HL-60/S4 (cell line): ENCODE measurements at regions not wholly inside any gene's neighbourhood (a gene's known extent, or its start where the extent isn't known, plus 50 kb on each side); places are given as distances from the start of the nearest gene placed in this dataset.
"Not testable (repeated sequence)": the region's sequence is repeated elsewhere in the genome, so short reads cannot be mapped to it uniquely, and the experiment has no call there.

Source experiments
- in situ Hi-C: fragments of 300-500 bp; cut with MboI; formaldehyde crosslinking; loops from 2 replicates; pipeline ENCODE4 v1.14.3; 2022; ENCODE audit warnings: low sequenced_read_pairs

DNA sequence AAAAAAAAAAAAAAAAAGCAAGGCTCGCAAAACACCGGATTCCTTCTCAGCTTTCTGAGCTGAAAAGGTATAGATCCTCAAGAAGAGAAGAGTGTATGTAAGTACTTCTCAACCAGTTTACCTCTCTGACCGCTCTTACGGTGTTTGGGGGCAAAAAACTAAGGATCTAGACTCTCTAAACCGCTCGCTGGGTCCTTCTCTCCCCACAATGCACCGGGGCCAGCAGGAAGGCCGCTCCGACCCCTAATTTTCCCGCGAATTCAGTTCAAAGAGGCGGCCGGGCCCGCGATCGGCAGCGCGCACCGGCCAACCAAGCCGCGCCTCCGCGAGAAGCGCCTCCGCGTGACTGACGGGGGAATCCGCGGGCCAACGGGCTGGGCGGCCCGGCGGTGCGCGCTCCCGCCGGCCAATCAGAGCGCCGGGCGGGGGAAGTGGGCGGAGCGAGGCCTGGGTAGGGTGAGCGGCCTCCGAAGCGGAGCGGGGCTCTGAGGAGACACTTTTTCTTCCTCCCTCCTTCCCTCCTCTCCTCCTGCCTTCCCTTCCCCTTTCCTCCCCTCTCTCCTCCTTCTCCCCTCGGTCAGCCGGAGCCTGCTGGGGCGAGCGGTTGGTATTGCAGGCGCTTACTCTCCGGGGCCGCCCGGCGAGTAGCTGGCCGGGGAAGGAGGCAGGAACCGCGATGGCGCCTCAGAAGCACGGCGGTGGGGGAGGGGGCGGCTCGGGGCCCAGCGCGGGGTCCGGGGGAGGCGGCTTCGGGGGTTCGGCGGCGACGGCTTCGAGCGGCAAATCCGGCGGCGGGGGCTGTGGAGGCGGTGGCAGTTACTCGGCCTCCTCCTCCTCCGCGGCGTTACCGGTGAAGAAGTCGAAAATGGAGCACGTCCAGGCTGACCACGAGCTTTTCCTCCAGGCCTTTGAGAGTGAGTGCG lies 93.0 kb downstream of the CRLF3 start:
- in situ Hi-C loops: not testable (repeated sequence)

DNA sequence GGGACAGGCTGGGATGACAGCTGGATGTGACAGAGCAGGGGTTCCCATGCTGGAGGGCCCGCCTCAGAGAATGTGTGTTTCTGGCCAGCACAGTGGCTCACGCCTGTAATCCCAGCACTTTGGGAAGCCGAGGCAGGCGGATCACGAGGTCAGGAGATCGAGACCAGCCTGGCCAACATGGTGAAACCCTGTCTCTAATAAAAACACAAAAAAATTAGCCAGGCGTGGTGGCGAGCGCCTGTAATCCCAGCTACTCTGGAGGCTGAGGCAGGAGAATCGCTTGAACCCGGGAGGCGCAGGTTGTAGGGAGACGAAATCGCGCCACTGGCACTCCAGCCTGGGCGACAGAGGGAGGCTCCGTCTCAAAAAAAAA lies 93.7 kb downstream of the CRLF3 start:
- in situ Hi-C loops: not testable (repeated sequence)

DNA sequence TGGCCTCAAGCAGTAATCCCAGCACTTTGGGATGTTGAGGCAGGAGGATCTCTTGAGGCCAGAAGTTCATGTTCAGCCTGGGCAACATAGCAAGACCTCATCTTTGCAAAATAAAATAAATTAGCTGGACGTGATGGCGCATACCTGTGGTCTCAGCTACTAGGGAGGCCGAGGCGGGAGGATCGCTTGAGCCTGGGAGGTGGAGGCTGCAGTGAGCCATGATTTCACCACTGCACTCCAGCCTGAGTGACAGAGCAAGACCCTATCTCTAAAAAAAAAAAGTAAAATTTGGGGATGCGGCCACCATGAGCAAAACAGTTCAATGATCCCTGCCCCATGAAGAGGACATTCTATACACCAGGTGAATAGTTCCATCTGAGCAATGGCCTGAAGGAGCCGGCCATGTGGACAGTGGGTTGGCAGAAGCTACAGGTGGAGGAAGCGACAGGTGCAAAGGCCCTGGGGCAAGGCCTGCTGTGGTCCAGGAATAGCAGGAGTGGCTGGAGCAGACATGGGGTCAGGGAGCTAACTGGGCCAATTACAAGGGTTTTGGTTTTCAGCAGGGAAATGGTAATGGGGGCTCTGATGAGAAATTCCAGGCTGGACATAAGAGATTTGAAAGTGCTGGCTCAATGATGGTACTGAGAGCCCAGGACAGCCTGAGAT lies 94.2 kb downstream of the CRLF3 start:
- in situ Hi-C loops: not testable (repeated sequence)

DNA sequence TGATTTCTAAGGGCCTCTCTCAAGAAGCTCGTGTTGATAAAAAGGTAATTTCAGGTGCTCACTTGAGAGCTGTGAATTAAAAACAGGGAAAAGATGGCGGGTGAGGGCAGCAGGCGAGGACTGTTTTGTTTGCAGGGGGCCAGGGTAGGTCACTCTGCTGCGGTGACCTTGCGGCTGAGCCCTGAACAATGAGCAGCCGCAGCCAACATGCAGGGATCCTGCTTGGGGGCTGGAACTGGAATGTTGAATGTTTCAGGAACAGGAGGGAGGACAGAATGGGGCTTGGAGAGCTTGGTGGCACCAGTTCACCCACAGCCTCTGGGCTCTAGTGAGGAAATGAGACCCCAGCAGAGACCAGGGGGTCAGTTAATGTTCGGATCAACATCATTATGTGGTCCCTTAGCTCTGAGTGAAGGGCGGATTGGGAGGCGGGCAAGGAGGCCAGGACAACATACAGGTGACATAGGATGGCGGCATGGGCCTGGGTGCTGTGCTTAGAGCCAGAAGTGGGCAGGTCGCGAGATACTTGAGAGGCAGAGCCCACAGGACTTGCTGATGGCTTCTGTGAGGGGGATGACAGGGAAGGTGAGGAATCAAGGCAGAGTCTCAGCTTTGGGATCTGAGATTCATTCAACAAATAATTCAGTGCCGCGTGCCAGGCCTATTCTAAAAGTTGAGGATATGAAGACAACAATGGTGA lies 94.9 kb downstream of the CRLF3 start:
- in situ Hi-C loops: not testable (repeated sequence)

DNA sequence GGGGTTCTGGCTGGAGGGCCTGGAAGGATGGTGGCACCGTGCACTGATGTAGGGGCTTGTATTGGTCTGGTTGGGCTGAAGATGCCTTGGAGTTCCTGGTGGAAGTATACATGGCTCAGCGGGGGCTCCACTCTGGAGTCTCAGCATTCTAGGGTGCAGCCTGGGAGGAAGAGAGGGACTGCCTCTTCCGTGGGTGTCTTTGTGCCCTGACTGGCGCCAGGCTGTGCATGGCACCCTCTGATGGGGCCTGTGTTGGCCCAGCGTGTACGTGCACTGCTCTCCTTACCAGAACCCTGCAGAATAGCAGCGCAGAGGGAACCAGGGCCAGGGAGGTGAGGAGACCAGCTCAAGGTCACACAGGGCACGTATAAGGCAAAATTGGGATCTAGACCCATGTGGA lies 97.0 kb downstream of the CRLF3 start:
- in situ Hi-C loops: not testable (repeated sequence)

DNA sequence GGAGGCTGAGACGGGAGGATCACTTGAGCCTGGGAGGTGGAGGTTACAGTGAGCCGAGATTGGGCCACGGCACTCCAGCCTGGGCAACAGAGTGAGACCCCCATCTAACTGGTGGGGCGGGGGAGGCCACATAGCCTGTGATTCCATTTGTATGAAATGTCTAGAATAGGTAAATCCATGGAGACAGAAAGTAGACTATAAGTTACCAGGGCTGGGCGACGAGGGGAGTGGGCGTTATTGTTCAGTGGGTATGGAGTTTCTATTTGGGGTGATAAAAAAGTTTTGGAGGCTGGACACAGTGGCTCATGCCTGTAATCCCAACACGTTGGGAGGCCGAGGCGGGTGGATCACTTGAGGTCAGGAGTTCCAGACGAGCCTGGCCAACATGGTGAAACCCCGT lies 97.8 kb downstream of the CRLF3 start:
- in situ Hi-C loops: not testable (repeated sequence)

DNA sequence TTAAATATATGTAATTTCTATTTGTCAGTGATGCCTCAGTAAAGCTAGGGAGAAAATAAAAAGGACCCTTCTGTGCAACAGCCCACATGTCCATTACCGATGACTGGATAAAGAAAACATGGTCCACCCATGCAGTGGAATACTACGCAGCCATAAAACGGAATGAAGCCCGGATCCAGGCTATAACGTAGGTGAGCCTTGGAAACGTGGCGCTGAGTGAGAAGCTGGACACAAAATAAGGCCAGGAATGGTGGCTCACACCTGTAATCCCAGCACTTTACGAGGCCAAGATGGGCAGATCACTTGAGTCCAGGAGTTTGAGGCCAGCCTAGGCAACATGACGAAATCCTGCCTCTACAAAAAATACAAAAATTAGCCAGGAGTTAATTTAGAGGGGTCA lies 98.2 kb downstream of the CRLF3 start:
- in situ Hi-C loops: not testable (repeated sequence)

DNA sequence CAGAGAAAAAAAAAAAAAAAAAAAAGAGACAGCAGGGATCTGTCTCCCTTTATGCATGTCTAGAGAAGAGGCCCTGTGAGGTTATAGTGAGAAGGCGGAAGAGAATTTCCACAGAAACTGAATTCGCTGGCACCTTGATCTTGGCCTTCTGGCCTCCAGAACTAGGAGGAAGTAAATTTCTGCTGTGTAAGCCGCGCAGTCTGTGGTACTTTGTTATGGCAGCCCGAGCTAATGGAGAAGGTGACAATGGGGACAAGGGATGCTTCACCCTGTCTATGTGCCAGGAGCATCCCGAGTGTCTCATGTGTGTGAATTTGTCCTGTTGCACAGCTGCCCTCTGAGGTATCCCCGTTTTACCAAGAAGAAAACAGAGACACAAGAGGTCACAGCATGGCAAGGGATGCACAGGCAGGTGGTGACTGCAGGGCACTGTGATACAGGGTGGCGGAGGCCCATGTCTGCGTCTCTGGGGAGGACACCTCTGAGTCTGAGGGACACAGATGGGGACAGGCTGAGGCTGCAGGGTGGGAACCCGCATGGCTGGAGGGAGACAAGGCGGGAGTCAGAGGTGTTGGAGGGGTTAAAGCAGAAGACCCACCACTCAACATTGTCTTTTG lies 100.3 kb downstream of the CRLF3 start:
- in situ Hi-C loops: loop anchor here (25.0 kb wide), 1 partner anchor 387 kb away; the partner anchor contains the start of gene TMIGD1

DNA sequence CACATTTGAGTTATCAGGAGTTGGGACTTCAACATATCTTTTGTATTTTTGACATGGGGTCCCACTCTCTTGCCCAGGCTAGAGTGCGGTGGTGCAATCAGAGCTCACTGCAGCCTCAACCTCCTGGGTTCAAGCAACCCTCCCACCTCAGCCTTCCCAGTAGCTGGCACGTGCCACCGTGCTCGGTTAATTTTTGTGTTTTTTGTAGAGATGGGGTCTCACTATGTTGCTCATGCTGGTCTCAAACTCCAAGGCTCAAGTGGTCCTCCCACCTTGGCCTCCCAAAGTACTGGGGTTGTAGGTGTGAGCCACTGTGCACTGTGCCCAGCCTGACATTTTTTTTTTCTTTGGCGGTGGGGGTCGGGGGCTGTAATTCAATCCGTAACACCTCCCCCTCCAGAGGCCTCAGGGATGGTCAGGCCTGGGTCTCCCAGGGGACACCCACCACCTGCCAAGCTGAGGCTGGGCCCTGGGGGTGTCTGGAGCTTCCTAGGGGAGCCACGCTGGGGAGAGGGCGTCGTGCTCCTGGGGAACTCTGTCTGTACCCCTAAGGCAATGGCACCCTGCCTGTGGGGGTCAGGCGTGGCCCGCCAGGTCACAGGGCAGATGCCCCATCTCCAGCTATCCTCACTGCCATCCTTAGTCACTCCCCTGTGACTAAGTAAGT lies 102.2 kb downstream of the CRLF3 start:
- in situ Hi-C loops: loop anchor here (25.0 kb wide), 1 partner anchor 385 kb away; the partner anchor contains the start of gene TMIGD1

DNA sequence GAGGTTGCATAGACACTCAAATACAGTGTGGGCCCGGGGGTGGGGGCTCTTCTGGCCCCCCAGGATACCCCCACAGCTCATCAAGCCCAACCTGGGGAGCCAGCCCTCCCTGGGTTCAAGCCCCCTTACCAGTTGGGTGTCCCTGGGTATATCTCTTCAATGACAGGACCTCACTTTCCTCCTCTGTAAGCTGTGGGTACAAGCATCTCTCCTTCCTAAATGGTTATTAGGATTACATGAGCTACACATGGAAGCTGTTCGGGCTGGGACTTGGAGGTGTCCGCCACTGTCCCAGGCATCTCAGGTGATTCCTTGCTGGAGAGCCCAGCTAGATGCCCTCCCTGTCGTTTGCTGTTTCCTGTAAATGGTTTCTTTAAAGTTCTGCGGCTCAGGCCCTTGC lies 103.5 kb downstream of the CRLF3 start:
- in situ Hi-C loops: loop anchor here (25.0 kb wide), 1 partner anchor 384 kb away; the partner anchor contains the start of gene TMIGD1

DNA sequence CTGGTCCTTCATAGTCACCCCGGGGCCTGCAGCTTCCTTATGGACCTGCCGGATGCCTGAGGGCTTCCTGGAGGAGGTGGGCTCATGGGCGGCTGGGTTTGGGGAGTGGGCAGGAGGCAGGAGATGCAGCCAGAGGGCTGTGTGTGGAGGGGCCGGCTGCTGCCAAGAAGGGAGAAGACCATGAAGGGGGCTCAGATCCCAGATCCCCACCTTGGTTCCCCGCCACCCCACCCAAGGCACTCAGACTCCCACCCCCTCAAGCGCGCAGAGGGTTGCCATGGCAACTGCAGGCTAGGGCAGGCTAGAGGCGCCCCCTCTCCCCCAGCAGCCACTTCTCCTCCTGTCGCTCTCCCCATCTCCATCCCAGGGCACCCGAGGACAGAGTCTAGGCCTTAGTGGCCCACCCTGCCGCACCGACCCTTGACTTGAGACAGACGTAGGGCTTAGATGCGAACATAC lies 104.5 kb downstream of the CRLF3 start:
- in situ Hi-C loops: loop anchor here (25.0 kb wide), 1 partner anchor 383 kb away; the partner anchor contains the start of gene TMIGD1

DNA sequence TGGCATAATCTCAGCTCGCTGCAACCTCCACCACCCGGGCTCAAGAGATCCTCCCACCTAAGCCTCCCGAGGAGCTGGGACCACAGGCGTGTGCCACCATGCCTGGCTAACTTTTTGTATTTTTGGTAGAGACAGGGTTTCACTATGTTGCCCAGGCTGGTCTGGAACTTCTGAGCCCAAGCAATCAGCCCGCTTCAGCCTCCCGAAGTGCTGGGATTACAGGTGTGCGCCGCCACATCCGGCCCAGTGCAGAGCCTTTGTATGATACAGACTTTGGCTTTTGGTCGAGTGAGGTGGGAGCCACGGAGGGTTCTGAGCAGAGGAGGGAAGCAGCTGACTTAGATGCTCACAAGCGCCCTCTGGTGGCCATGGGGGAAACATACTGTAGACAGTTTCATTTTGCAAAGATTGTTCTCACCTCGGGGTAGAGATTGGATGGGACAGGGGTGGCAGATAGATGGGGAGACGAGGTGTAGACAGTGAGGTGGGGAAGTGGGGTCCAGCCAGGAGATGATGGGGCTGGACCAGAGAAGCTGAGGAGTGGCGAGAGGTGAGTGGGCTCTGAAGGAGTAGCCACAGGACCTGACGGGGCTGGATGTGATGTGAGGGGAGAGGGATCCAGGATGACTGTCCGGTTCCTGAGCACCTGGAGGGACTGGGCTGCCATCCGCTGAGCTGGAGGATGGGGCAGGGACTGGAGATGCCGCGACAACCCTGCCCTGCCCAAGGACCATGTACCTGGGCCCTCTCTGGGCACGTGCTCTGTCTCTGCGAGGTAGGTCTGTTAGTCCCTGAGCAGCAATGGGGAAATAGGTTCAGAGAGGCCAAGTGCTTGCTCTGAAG lies 105.1 kb downstream of the CRLF3 start:
- in situ Hi-C loops: loop anchor here (10.0 to 25.0 kb wide), 2 partner anchors 382 to 595 kb away; partner anchors contain the start of gene TMIGD1

DNA sequence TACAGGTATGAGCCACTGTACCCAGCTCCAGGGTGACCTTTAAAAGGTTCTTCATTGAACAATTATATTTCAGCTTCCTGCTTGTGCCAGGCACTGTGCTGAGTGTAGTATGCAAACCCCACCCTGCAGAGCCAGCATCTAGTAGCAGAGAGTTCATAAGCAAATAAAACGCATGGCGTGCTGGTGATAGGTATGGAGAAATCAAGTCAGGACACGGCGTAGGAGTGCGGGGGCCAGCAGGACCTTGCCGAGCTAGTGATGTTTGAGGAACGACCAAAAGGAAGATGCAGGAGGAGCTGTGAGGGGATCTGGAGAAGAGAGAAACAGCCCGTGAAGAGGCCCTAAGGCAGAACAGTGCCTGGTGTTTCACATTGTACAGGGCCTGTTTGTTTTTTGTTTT lies 105.8 kb downstream of the CRLF3 start:
- in situ Hi-C loops: loop anchor here (10.0 to 25.0 kb wide), 2 partner anchors 381 to 594 kb away; partner anchors contain the start of gene TMIGD1

DNA sequence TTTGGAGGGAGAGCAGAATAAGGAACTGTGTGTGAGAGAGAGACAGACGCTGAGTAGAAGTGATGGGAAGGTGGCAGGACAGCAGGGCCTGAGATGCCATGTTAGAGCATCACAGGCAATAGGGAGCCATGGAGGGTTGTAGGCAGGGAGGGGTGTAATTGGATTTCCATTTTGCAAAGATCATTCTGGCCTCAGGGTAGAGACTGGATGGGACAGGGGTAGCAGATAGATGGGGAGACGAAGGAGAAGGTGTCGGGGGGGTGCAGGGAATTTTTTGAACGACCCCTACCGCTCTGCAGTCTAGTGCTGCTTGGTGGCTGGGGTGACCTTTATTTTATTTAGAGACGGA lies 106.4 kb downstream of the CRLF3 start:
- in situ Hi-C loops: loop anchor here (10.0 to 25.0 kb wide), 2 partner anchors 381 to 593 kb away; partner anchors contain the start of gene TMIGD1

DNA sequence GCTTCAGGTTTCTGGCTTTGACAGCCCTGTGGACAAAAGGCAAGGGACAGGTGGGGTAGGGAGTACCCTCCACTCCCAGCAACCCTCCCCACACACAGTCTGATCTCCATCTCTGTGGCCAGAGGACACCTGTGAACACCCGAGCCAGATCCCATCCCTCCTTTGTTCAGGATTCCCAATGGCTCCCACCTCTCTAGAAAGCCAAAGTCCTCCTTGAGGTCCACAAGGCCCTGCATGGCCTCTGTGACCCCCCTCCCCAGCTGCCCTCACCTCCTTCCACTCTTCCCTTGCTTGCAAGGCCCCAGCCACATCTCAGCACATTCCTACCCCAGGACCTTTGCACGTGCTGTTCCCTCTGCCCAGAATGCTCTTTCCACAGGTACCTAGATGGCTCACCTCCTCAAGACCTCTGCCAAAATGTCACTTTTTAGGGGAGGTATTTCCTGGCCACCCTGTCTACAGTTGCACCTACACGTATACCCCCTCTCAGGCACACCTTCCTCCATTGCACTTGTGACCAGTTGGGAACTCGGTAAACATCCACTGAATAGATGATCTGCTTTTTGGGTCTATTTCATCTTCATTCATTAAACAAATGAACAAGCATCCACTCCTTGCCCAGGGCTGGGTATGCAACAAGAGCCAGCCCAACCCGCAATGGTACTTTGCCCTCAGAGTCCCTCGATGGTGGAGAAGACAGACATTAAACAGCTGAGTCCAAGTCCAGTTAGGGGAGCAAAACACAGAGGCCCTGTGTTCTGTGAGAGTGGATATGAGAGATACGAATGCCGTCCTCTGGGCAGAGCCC lies 107.0 kb downstream of the CRLF3 start:
- in situ Hi-C loops: loop anchor here (10.0 to 25.0 kb wide), 2 partner anchors 380 to 593 kb away; partner anchors contain the start of gene TMIGD1

DNA sequence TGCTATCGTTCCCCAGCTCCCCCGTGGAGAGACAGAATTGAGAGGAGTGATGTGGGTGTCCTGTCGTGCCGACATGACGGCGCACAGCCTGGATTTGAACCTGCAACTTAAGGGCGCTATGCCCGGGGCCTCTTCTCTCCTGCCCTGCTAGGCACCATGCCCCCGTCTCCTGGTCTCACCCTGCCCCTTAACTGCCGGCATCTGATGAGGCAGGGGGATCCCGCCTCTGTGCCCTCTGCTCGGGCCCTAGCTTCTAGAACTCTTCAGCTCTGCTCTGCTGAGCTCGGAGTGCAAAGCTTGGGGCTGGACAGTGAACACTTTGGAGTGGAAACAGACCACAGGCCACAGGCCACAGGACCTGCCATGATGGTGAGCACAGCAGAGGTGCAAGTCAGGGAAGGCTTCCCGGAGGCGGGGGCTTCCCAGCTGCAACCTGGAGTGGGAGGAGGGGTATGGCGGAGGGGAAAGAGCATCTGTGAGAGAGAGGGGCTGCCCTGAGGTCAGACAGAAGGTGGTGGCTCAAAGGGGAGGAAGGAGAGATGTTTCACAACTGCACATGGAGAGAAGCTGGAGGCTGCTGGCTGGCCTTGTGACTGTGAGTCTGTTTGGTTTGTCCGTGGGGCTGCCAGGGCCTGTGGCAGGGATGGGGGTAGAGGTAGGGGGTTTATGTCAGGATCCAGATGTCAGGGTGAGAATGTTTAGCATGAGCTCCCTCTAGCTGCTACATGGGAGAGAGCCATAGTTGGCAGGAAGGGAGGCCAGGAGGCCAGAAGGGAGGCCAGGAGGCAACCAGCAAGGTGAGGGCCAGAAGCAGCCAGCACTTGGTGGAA lies 107.8 kb downstream of the CRLF3 start:
- in situ Hi-C loops: loop anchor here (10.0 to 25.0 kb wide), 2 partner anchors 379 to 592 kb away; partner anchors contain the start of gene TMIGD1
